Neuronal stem cell (in vitro differentiated cells): ENCODE measurements at regions not wholly inside any gene's neighbourhood (a gene's known extent, or its start where the extent isn't known, plus 50 kb on each side); places are given as distances from the start of the nearest gene placed in this dataset.

Experiments used
- DNase-seq: peaks from one replicate; pipeline ENCODE4 v3.0.0-alpha.2; 2013; ENCODE audit warnings: low spot score
- H2AFZ ChIP-seq: one replicate; pipeline ENCODE4 v1.6.1; 2013; ENCODE audit warnings: mild to moderate bottlenecking, low read length, inconsistent platforms
- H2AK5ac ChIP-seq: 2 replicates; pipeline ENCODE4 v1.6.1; 2013; ENCODE audit warnings: low read depth, mild to moderate bottlenecking, inconsistent platforms, low read length, moderate library complexity, mixed read lengths
- H2BK120ac ChIP-seq: 2 replicates; pipeline ENCODE4 v1.6.1; 2013; ENCODE audit warnings: low read depth, mild to moderate bottlenecking, inconsistent platforms, low read length, moderate library complexity, mixed read lengths
- H2BK12ac ChIP-seq: one replicate; pipeline ENCODE4 v1.6.1; 2013; ENCODE audit warnings: low read length, inconsistent platforms
- H2BK15ac ChIP-seq: 2 replicates; pipeline ENCODE4 v1.6.1; 2013; ENCODE audit warnings: mild to moderate bottlenecking, low read length, inconsistent platforms, mixed read lengths
- H2BK5ac ChIP-seq: one replicate; pipeline ENCODE4 v1.6.1; 2013; ENCODE audit warnings: inconsistent platforms, mild to moderate bottlenecking, low read length, moderate library complexity
- H3K14ac ChIP-seq: one replicate; pipeline ENCODE4 v1.6.1; 2013; ENCODE audit warnings: low read length, inconsistent platforms
- H3K18ac ChIP-seq: 2 replicates; pipeline ENCODE4 v1.6.1; 2013; ENCODE audit warnings: low read length, inconsistent platforms
- H3K23ac ChIP-seq: 2 replicates; pipeline ENCODE4 v1.6.1; 2013; ENCODE audit warnings: low read depth, mild to moderate bottlenecking, mixed read lengths, low read length, inconsistent platforms; ENCODE audit not compliant: poor library complexity
- H3K27ac ChIP-seq: replicated peaks from 3 replicates; pipeline ENCODE4 v1.5.1; 2013; ENCODE audit warnings: low read length, inconsistent platforms
- H3K27me3 ChIP-seq, 3 experiments: 2 replicates each; pipeline ENCODE4 v1.6.1; 2013; ENCODE audit warnings: low read length in 3 of 3, mild to moderate bottlenecking in 2 of 3, inconsistent platforms in 1 of 3, low read depth in 1 of 3, mixed read lengths in 1 of 3, moderate library complexity in 1 of 3; ENCODE audit not compliant: control insufficient read depth in 3 of 3, insufficient read depth in 3 of 3
- H3K36me3 ChIP-seq, 2 donors: replicated peaks in 1 of 2; 2 replicates each; pipeline ENCODE4 v1.6.1; 2013; ENCODE audit warnings: low read length in 2 of 2; ENCODE audit not compliant: control insufficient read depth in 2 of 2, insufficient read depth in 2 of 2
- H3K4ac ChIP-seq: 2 replicates; pipeline ENCODE4 v1.6.1; 2013; ENCODE audit warnings: inconsistent platforms, mild to moderate bottlenecking, low read length, moderate library complexity
- H3K4me1 ChIP-seq, 2 donors: 1 replicate in 1 of 2; 2 replicates in 1 of 2; pipeline ENCODE4 v1.6.1; 2013; ENCODE audit warnings: low read length in 2 of 2, low read depth in 1 of 2; ENCODE audit not compliant: control insufficient read depth in 2 of 2, insufficient read depth in 1 of 2
- H3K4me2 ChIP-seq: one replicate; pipeline ENCODE4 v1.6.1; 2013; ENCODE audit warnings: mild to moderate bottlenecking, low read length, inconsistent platforms; ENCODE audit not compliant: insufficient read depth, poor library complexity, severe bottlenecking
- H3K4me3 ChIP-seq, 2 donors: 2 replicates each; pipeline ENCODE4 v1.5.1; 2013; ENCODE audit warnings: low read length in 2 of 2, mild to moderate bottlenecking in 2 of 2, inconsistent platforms in 1 of 2, moderate library complexity in 1 of 2
- H3K79me1 ChIP-seq: one replicate; pipeline ENCODE4 v1.6.1; 2013; ENCODE audit warnings: low read depth, mild to moderate bottlenecking, inconsistent platforms, low read length, moderate library complexity
- H3K9ac ChIP-seq: one replicate; pipeline ENCODE4 v1.6.1; 2013; ENCODE audit warnings: mild to moderate bottlenecking, low read depth, low read length, inconsistent platforms; ENCODE audit not compliant: poor library complexity
- H3K9me3 ChIP-seq, 2 donors: replicated peaks in 1 of 2; 2 replicates each; pipeline versions ENCODE3 to v1.6.1; 2013; ENCODE audit warnings: low read length in 2 of 2, mild to moderate bottlenecking in 2 of 2, inconsistent platforms in 1 of 2, low read depth in 1 of 2, mixed read lengths in 1 of 2, moderate library complexity in 1 of 2; ENCODE audit not compliant: control insufficient read depth in 2 of 2, insufficient read depth in 1 of 2
- H4K8ac ChIP-seq: one replicate; pipeline ENCODE4 v1.6.1; 2013; ENCODE audit warnings: low read depth, mild to moderate bottlenecking, inconsistent platforms, low read length, moderate library complexity
- H4K91ac ChIP-seq: one replicate; pipeline ENCODE4 v1.6.1; 2013; ENCODE audit warnings: low read length, low read depth, mild to moderate bottlenecking, inconsistent platforms; ENCODE audit not compliant: poor library complexity
- WGBS, 2 donors: extraction: QIAGEN DNeasy Blood & Tissue Kit; methylation state at CpG; one replicate each; pipeline ENCODE4 v1.1.7; 2013; ENCODE audit warnings: missing lambda C conversion rate in 2 of 2, mixed read lengths in 1 of 2; ENCODE audit not compliant: insufficient read length in 2 of 2, insufficient replicate concordance in 1 of 2; ENCODE audit errors: extremely low coverage in 2 of 2; 5-methylcytosine and 5-hydroxymethylcytosine counted together

GRCh38 chr1:54459726-54460191, 53.6 kb upstream of the SSBP3 start:
- Histone ChIP-seq H3K27me3 (no peaks in the 10 kb centered on the region), H3K18ac (peak overlapping the region; percentile 50), H2BK12ac (peak overlapping the region; percentile 51), H3K79me1 (no peaks in the 10 kb centered on the region), H3K4me3 (no peak overlapping the region), H2BK15ac (peak overlapping the region; percentile 17), H2AK5ac (peak overlapping the region; percentile 12), H2AFZ (peak overlapping the region; percentile 51), H3K9me3 (no peaks in the 10 kb centered on the region), H3K4me1 (peaks cover 26 to 41% of the 10 kb centered on the region in 2 donors), H3K23ac (no peak overlapping the region), H3K4ac (no peak overlapping the region), H3K9ac (no peak overlapping the region), H3K4me2 (no peak overlapping the region), H4K91ac (no peak overlapping the region), H2BK120ac (peak overlapping the region; percentile 33), H3K14ac (peak overlapping the region; percentile 14), H3K36me3 (no peaks in the 10 kb centered on the region), H2BK5ac (no peak overlapping the region), H4K8ac (no peak overlapping the region), H3K27ac (no peak overlapping the region)
- WGBS, 2 donors = no CpG with 5 or more reads among the region's 4 CpGs
- no peak for DNase-seq

GRCh38 chr1:54459140-54459539, 52.9 kb upstream of the SSBP3 start:
- Histone ChIP-seq H2BK15ac (peak overlapping the region; percentile 17), H3K27ac (no peak overlapping the region), H3K4me1 (peaks cover 26 to 35% of the 10 kb centered on the region in 2 donors), H3K4me2 (no peak overlapping the region), H3K9ac (no peak overlapping the region), H3K4ac (no peak overlapping the region), H4K91ac (no peak overlapping the region), H4K8ac (no peak overlapping the region), H2AFZ (peak overlapping the region; percentile 51), H2BK120ac (no peak overlapping the region), H3K27me3 (no peaks in the 10 kb centered on the region), H3K23ac (no peak overlapping the region), H3K18ac (no peak overlapping the region), H3K79me1 (no peaks in the 10 kb centered on the region), H3K4me3 (no peak overlapping the region), H2AK5ac (no peak overlapping the region), H2BK5ac (no peak overlapping the region), H3K36me3 (no peaks in the 10 kb centered on the region), H2BK12ac (no peak overlapping the region), H3K14ac (no peak overlapping the region), H3K9me3 (no peaks in the 10 kb centered on the region)
- DNase-seq = no peak

GRCh38 chr1:54456921-54457529, 50.8 kb upstream of the SSBP3 start:
- no peaks in the 10 kb centered on the region for H3K36me3 ChIP-seq
- H3K23ac ChIP-seq = no peak overlapping the region
- H3K27ac ChIP-seq = no peak overlapping the region
- H2AK5ac ChIP-seq = no peak overlapping the region
- no peak overlapping the region for H4K8ac ChIP-seq
- H3K18ac ChIP-seq = peak overlapping the region; percentile 1
- H3K4me3 ChIP-seq = no peak overlapping the region
- H4K91ac ChIP-seq = no peak overlapping the region
- no peaks in the 10 kb centered on the region for H3K79me1 ChIP-seq
- no peak overlapping the region for H3K4me2 ChIP-seq
- peak overlapping the region; percentile 27 for H2AFZ ChIP-seq
- H3K27me3 ChIP-seq = no peaks in the 10 kb centered on the region
- H3K4me1 ChIP-seq = peaks cover 14 to 20% of the 10 kb centered on the region in 2 donors
- DNase-seq = no peak
- no peak overlapping the region for H2BK15ac ChIP-seq
- no peak overlapping the region for H2BK120ac ChIP-seq
- H3K4ac ChIP-seq = no peak overlapping the region
- WGBS, 2 donors = no CpG with 5 or more reads among the region's 6 CpGs
- H3K14ac ChIP-seq = no peak overlapping the region
- H2BK12ac ChIP-seq = no peak overlapping the region
- H3K9ac ChIP-seq = no peak overlapping the region
- no peak overlapping the region for H2BK5ac ChIP-seq
- no peaks in the 10 kb centered on the region for H3K9me3 ChIP-seq

DNA sequence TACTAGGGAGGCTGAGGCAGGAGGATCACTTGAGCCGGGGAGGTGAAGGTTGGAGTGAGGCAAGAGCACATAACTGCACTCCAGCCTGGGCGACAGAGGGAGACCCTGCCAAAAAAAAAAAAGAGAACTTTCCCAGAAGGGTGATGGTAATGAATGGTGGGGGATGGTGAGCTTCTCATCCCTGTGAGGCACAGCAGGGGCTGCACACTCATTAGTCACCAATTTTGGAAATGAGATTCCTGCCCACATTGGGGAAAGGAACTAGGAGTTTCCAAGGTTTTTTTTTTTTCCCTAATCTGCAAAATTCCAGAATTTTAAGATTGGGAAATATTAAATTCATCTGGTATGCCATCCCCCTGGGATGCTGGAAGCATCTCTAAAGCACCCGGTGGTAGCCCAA, 50.2 kb upstream of the SSBP3 start:
- no peaks in the 10 kb centered on the region for H3K79me1 ChIP-seq
- no peak for DNase-seq
- H3K14ac ChIP-seq = no peak overlapping the region
- H3K4me2 ChIP-seq = no peak overlapping the region
- no peak overlapping the region for H2AK5ac ChIP-seq
- H3K18ac ChIP-seq = no peak overlapping the region
- peaks cover 11 to 19% of the 10 kb centered on the region in 2 donors for H3K4me1 ChIP-seq
- H4K8ac ChIP-seq = no peak overlapping the region
- H2BK12ac ChIP-seq = no peak overlapping the region
- H3K23ac ChIP-seq = no peak overlapping the region
- no peak overlapping the region for H3K4ac ChIP-seq
- H3K9me3 ChIP-seq = no peaks in the 10 kb centered on the region
- H2BK5ac ChIP-seq = no peak overlapping the region
- H3K27ac ChIP-seq = no peak overlapping the region
- no peak overlapping the region for H2BK15ac ChIP-seq
- no peak overlapping the region for H2BK120ac ChIP-seq
- H3K4me3 ChIP-seq = no peak overlapping the region
- H3K27me3 ChIP-seq = no peaks in the 10 kb centered on the region
- no peak overlapping the region for H4K91ac ChIP-seq
- no peak overlapping the region for H3K9ac ChIP-seq
- no peaks in the 10 kb centered on the region for H3K36me3 ChIP-seq
- WGBS, 2 donors = no CpG with 5 or more reads among the region's 3 CpGs
- peak overlapping the region; percentile 27 for H2AFZ ChIP-seq
